22Rv1 (cell line): ENCODE measurements at regions not wholly inside any gene's neighbourhood (a gene's known extent, or its start where the extent isn't known, plus 50 kb on each side); places are given as distances from the start of the nearest gene placed in this dataset.

Experiments used
- H3K27ac ChIP-seq: fragments of 450-650 bp; 2 replicates; pipeline ENCODE4 v1.5.1; 2017
- CTCF ChIP-seq: fragments of 450-650 bp; IDR thresholded peaks from 2 replicates; pipeline ENCODE4 v1.5.1; 2017; ENCODE audit warnings: mild to moderate bottlenecking
- ZFX ChIP-seq: fragments of 450-650 bp; IDR thresholded peaks from 2 replicates; pipeline ENCODE4 v1.6.1; 2017; ENCODE audit warnings: antibody characterized with exemption, borderline replicate concordance

GRCh38 chr7:25522727-25523126 is 294.4 kb upstream of the NPVF start:
- no peak overlapping the region for H3K27ac ChIP-seq
- TF ChIP-seq ZFX, result no peak
- no peak for TF ChIP-seq CTCF

GRCh38 chr7:25527665-25528170 is 299.4 kb upstream of the NPVF start:
- H3K27ac ChIP-seq, result no peak overlapping the region
- no peak for TF ChIP-seq CTCF
- TF ChIP-seq ZFX, result no peak

GRCh38 chr7:25529320-25529719 is 301.0 kb upstream of the NPVF start:
- TF ChIP-seq CTCF (no peak), ZFX (no peak)
- H3K27ac ChIP-seq, result no peak overlapping the region

- TF ChIP-seq CTCF, result no peak
- no peak overlapping the region for H3K27ac ChIP-seq
Measured at GRCh38 chr7:25536851-25537250, 308.6 kb upstream of the NPVF start.

GRCh38 chr7:25537662-25538375 is 309.5 kb upstream of the NPVF start:
- TF ChIP-seq CTCF, result no peak
- TF ChIP-seq ZFX, result no peak
- H3K27ac ChIP-seq, result no peak overlapping the region

GRCh38 chr7:25541094-25541821 is 313.0 kb upstream of the NPVF start:
- no peak overlapping the region for H3K27ac ChIP-seq
- TF ChIP-seq CTCF (no peak), ZFX (no peak)

- no peak overlapping the region for H3K27ac ChIP-seq
- no peak for TF ChIP-seq ZFX
- TF ChIP-seq CTCF, result no peak
Measured at GRCh38 chr7:25541877-25542276, 313.6 kb upstream of the NPVF start.
